GM19438 (cell line): ENCODE measurements at regions not wholly inside any gene's neighbourhood (a gene's known extent, or its start where the extent isn't known, plus 50 kb on each side); places are given as distances from the start of the nearest gene placed in this dataset.

Experiments
- ATAC-seq: cut with Tn5 transposase; IDR thresholded peaks from one replicate; pipeline ENCODE4 v1.9.1; 2021; ENCODE audit warnings: low read depth; ENCODE audit not compliant: unreplicated experiment

GRCh38 chr6:145360865-145361264 lies 374.5 kb downstream of the EPM2A start:
- no peak for ATAC-seq

- no peak for ATAC-seq
Measured at GRCh38 chr6:145367149-145367548, 368.2 kb downstream of the EPM2A start.

GRCh38 chr6:145368075-145368474 lies 367.2 kb downstream of the EPM2A start:
- no peak for ATAC-seq

- no peak for ATAC-seq
Measured at GRCh38 chr6:145370559-145370958, 364.8 kb downstream of the EPM2A start.

- ATAC-seq: peak; percentile 97
Measured at GRCh38 chr6:145372671-145373151, 362.6 kb downstream of the EPM2A start.

GRCh38 chr6:145373826-145374225 lies 361.5 kb downstream of the EPM2A start:
- ATAC-seq: no peak

- no peak for ATAC-seq
Measured at GRCh38 chr6:145374570-145374969, 360.8 kb downstream of the EPM2A start.

GRCh38 chr6:145375502-145375901 lies 359.8 kb downstream of the EPM2A start:
- no peak for ATAC-seq

GRCh38 chr6:145380186-145380585 lies 355.1 kb downstream of the EPM2A start:
- ATAC-seq: no peak

- ATAC-seq: no peak
Measured at GRCh38 chr6:145381941-145382340, 353.4 kb downstream of the EPM2A start.

GRCh38 chr6:145383428-145383827 lies 351.9 kb downstream of the EPM2A start:
- ATAC-seq: no peak

GRCh38 chr6:145384503-145384902 lies 350.8 kb downstream of the EPM2A start:
- no peak for ATAC-seq

GRCh38 chr6:145396499-145396898 lies 338.8 kb downstream of the EPM2A start:
- no peak for ATAC-seq

- no peak for ATAC-seq
Measured at GRCh38 chr6:145400508-145400907, 334.8 kb downstream of the EPM2A start.

- ATAC-seq: no peak
Measured at GRCh38 chr6:145405006-145405551, 330.2 kb downstream of the EPM2A start.

GRCh38 chr6:145406783-145407182 lies 328.5 kb downstream of the EPM2A start:
- ATAC-seq: no peak

- no peak for ATAC-seq
Measured at GRCh38 chr6:145415616-145416015, 319.7 kb downstream of the EPM2A start.

GRCh38 chr6:145420599-145420998 lies 314.7 kb downstream of the EPM2A start:
- no peak for ATAC-seq

- no peak for ATAC-seq
Measured at GRCh38 chr6:145423936-145424335, 311.4 kb downstream of the EPM2A start.

- no peak for ATAC-seq
Measured at GRCh38 chr6:145427232-145427631, 308.1 kb downstream of the EPM2A start.

GRCh38 chr6:145428706-145429105 lies 306.6 kb downstream of the EPM2A start:
- ATAC-seq: no peak

- no peak for ATAC-seq
Measured at GRCh38 chr6:145442110-145442509, 293.2 kb downstream of the EPM2A start.

- ATAC-seq: no peak
Measured at GRCh38 chr6:145445674-145446073, 289.6 kb downstream of the EPM2A start.
